ENCODE measurements at regions not wholly inside any gene's neighbourhood (a gene's known extent, or its start where the extent isn't known, plus 50 kb on each side); places are given as distances from the start of the nearest gene placed in this dataset.

GRCh38 chr15:34653992-34654391, 70.5 kb upstream of the GOLGA8B start:
- TF ChIP-seq CTCF (IDR thresholded peaks at IDR 0.05; ENCODE audit: low read depth, low read length, missing input control): no peak
- TF ChIP-seq REST (IDR thresholded peaks at IDR 0.05): no peak
- TF ChIP-seq RAD21 (IDR thresholded peaks at IDR 0.05): no peak
- no peak for TF ChIP-seq SP1 (IDR thresholded peaks at IDR 0.05)
- TF ChIP-seq MAX (IDR thresholded peaks at IDR 0.05): no peak
- TF ChIP-seq YY1 (IDR thresholded peaks at IDR 0.05): no peak

Measured in liver (tissue), 3 donors.